GM18907 (cell line): ENCODE measurements at regions not wholly inside any gene's neighbourhood (a gene's known extent, or its start where the extent isn't known, plus 50 kb on each side); places are given as distances from the start of the nearest gene placed in this dataset.

ENCODE experiments used
- ATAC-seq: cut with Tn5 transposase; IDR thresholded peaks from one replicate; pipeline ENCODE4 v1.9.1; 2021; ENCODE audit warnings: mild to moderate bottlenecking, moderate library complexity; ENCODE audit not compliant: unreplicated experiment

DNA sequence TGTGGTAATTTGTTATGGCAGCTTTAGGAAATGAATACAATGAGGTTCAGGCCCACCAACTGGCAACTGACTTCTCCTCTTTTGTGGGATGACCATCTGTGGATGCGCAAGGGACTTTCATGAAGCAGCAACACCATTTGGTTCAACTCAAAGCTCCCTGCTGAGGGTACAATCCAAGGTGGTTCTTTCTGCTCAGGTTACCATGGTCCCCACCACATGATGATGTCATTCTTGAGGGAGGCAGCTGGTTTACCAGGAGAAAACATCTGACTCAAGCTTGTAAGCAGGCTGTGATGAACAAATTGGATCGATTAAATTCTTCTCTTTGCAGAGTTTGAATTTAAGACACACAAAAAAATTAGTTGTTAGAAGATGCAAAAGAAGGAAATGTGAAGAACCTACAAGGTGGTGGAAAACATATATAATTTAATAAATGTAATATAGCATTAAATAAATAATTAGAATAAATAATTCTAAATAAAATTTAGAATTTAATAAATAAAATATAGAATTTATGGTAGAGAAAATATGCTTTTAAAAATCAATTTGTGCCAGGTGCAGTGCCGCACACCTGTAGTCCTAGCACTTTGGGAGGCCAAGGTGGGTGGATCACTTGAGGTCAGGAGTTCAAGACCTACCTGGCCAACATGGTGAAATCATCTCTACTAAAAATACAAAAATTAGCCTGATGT, 67.6 kb upstream of the ANKFN1 start:
- no peak for ATAC-seq

- no peak for ATAC-seq
Observed at GRCh38 chr17:56087199-56087598, 66.1 kb upstream of the ANKFN1 start.

DNA sequence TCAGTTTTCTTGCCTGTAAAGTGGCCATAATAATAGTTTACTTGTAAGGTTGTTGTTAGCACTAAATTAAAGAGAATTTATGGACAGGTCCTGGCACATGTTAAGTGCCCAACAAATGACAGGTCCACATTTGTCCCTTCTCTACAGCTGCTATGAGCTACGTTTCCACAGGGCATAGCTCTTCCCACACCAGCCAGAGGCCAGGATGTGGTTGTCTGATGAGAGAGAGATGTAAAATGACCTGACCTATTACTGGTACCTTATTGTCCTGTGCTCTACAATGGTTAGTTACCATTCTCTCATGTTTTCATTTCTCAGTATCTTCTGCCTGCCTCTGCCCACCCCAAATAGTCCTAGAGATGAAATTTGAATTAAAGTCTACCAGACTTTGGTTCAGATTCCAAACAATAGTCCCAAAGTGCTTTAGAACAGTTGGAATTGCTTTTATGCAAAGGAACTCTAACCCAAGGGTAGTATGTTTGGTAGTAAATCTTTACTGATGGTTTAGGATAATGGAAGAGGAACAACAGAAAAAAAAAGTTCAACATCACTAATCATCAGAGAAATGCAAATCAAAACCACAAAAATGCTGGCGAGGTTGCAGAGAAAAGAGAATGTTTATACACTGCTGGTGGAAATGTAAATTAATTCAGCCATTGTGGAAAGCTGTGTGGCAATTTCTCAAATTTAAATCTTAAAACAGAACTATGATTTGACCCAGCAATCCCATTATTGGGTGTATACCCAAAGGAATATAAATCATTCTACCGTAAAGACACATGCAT, 57.1 kb upstream of the ANKFN1 start:
- no peak for ATAC-seq

GRCh38 chr17:56098746-56099145, 54.5 kb upstream of the ANKFN1 start:
- ATAC-seq: no peak

DNA sequence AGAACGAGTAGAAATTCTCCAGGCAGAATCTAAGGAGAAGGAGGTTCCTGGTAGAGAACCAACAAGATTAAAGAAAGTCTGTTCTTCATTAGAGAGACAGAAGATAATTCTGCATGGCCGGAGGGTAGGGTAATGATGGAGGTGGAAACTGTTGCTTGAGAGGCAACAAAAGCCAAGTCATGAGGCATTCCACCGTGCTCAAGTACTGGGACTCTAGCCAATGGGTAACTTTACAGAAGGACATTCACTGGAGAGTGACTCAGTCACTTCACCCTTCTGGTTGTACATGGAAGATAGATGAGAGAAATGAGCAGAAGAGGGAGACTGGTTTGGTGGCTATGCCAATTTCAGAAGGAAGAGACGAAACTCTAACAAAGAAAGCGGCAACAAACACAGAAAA, 53.6 kb upstream of the ANKFN1 start:
- ATAC-seq: no peak
